ENCODE measurements at regions not wholly inside any gene's neighbourhood (a gene's known extent, or its start where the extent isn't known, plus 50 kb on each side); places are given as distances from the start of the nearest gene placed in this dataset.
A peak's percentile ranks its signal among the peaks of the same experiment; 100 is the strongest.

DNA sequence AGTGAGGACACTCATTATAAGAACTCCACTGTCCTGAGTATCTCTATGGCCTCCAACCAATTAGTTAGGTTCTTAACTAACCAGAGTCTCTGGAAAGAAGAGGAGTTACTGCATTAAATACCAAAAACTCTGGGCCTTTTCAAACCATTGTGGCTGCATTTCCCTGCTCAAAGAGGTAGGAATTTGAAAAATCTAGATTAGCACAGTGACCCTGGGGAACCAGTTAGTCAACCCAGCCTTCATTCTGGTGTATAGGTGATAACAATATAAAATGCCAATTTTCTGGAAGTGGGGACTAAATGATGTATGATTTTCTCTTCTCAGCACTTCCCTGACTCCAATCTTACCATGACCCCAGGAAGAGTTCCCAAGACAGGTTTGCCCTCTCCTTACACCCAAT, 287.8 kb upstream of the SETBP1 start:
- no peaks in the 10 kb centered on the region for H3K27me3 ChIP-seq (ENCODE audit: control insufficient read depth, insufficient read depth, low read length)
- peak in 3 of 5 donors; percentile 19 to 54 (median 31) for DNase-seq
- FAIRE-seq, result no peak
- TF ChIP-seq, protein P1, sequence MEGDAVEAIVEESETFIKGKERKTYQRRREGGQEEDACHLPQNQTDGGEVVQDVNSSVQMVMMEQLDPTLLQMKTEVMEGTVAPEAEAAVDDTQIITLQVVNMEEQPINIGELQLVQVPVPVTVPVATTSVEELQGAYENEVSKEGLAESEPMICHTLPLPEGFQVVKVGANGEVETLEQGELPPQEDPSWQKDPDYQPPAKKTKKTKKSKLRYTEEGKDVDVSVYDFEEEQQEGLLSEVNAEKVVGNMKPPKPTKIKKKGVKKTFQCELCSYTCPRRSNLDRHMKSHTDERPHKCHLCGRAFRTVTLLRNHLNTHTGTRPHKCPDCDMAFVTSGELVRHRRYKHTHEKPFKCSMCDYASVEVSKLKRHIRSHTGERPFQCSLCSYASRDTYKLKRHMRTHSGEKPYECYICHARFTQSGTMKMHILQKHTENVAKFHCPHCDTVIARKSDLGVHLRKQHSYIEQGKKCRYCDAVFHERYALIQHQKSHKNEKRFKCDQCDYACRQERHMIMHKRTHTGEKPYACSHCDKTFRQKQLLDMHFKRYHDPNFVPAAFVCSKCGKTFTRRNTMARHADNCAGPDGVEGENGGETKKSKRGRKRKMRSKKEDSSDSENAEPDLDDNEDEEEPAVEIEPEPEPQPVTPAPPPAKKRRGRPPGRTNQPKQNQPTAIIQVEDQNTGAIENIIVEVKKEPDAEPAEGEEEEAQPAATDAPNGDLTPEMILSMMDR (IDR thresholded peaks at IDR 0.05; ENCODE audit: borderline replicate concordance, extremely low read depth, insufficient read depth), result no peak
- peaks cover 0 to 2% (median 0%) of the 10 kb centered on the region in 3 donors for H3K4me1 ChIP-seq (ENCODE audit: control insufficient read depth in 2 of 3, insufficient read depth in 2 of 3, low read depth in 1 of 3, low read length in 3 of 3)
- no peaks in the 10 kb centered on the region for H3K9me3 ChIP-seq (ENCODE audit: control insufficient read depth in 2 of 3, insufficient read depth in 1 of 3, low read length in 3 of 3)
- intact Hi-C loops (cut with DNase I), result no loop called here
- no peak overlapping the region for H3K9ac ChIP-seq (ENCODE audit: low read length in 3 of 3)
- no peaks in the 10 kb centered on the region for H3K36me3 ChIP-seq (ENCODE audit: control insufficient read depth in 2 of 3, insufficient read depth in 3 of 3, low read length in 3 of 3)
- no peak overlapping the region for H3K4me3 ChIP-seq (ENCODE audit: low read length in 3 of 3)
- H3K27ac ChIP-seq (ENCODE audit: low read depth in 2 of 2, low read length in 2 of 2), result peak overlapping the region in 1 of 2 donors; percentile 15

DNA sequence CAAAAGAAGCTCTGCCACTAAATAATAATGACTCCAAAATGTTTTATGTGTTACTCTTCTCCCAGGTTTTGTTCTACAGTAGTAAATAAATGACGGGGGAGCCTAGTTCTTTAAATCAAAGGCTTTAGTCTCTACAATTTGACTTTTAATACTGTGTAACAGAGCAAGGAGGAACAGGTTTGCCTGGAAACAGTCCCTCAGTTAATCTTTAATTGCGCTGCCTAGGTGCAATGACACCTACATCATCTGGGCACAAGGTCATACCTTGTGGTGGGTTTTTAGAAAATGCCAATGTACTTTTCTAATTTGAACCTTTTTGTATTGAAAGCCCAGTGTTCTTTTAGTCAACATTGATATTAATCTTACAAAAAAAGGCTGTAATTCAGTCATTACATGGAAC, 287.3 kb upstream of the SETBP1 start:
- intact Hi-C loops (cut with DNase I), result no loop called here
- peak in 3 of 5 donors; percentile 27 to 75 (median 65) for DNase-seq

DNA sequence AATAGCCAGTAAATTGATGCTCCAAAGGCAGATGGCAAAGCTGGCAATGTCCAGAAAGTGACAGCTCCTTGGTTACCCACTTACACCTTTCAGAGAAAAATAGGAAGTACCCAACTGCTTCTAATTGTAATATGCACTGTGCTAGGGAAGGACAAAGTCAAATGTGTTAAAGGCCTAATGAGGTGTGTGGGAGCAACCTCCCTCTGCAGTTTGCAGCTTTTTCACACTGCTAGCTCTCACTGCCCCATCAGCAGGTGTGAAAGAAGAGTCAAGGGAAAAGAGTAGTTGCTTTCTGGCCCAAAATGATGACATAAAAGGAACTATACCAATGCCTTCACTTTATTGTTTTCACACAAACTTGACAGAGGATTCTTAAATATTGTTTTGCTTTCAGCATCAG, 284.1 kb upstream of the SETBP1 start:
- Histone ChIP-seq H3K27me3 (ENCODE audit: control insufficient read depth, insufficient read depth, low read length) (no peaks in the 10 kb centered on the region), H3K9me3 (ENCODE audit: control insufficient read depth in 2 of 3, insufficient read depth in 1 of 3, low read length in 3 of 3) (no peaks in the 10 kb centered on the region), H3K4me3 (ENCODE audit: low read length in 3 of 3) (no peak overlapping the region), H3K36me3 (ENCODE audit: control insufficient read depth in 2 of 3, insufficient read depth in 3 of 3, low read length in 3 of 3) (no peaks in the 10 kb centered on the region), H3K4me1 (ENCODE audit: control insufficient read depth in 2 of 3, insufficient read depth in 2 of 3, low read depth in 1 of 3, low read length in 3 of 3) (no peaks in the 10 kb centered on the region), H3K9ac (ENCODE audit: low read length in 3 of 3) (no peak overlapping the region), H3K27ac (ENCODE audit: low read depth in 2 of 2, low read length in 2 of 2) (no peak overlapping the region)
- FAIRE-seq, result no peak
- peak in 1 of 5 donors; percentile 5 for DNase-seq
- intact Hi-C loops (cut with DNase I), result no loop called here
- TF ChIP-seq, protein P1 (IDR thresholded peaks at IDR 0.05; ENCODE audit: borderline replicate concordance, extremely low read depth, insufficient read depth), result no peak

More for the DNA sequence above, 287.3 kb upstream of the SETBP1 start:
- no peaks in the 10 kb centered on the region for H3K27me3 ChIP-seq (ENCODE audit: control insufficient read depth, insufficient read depth, low read length)
- H3K4me1 ChIP-seq (ENCODE audit: control insufficient read depth in 2 of 3, insufficient read depth in 2 of 3, low read depth in 1 of 3, low read length in 3 of 3), result peaks cover 0 to 2% (median 0%) of the 10 kb centered on the region in 3 donors
- H3K27ac ChIP-seq (ENCODE audit: low read depth in 2 of 2, low read length in 2 of 2), result peak overlapping the region in 1 of 2 donors; percentile 24
- H3K9me3 ChIP-seq (ENCODE audit: control insufficient read depth in 2 of 3, insufficient read depth in 1 of 3, low read length in 3 of 3), result no peaks in the 10 kb centered on the region
- peak; percentile 91 for FAIRE-seq
- H3K9ac ChIP-seq (ENCODE audit: low read length in 3 of 3), result no peak overlapping the region
- TF ChIP-seq, protein P1 (IDR thresholded peaks at IDR 0.05; ENCODE audit: borderline replicate concordance, extremely low read depth, insufficient read depth), result no peak
- no peak overlapping the region for H3K4me3 ChIP-seq (ENCODE audit: low read length in 3 of 3)
- H3K36me3 ChIP-seq (ENCODE audit: control insufficient read depth in 2 of 3, insufficient read depth in 3 of 3, low read length in 3 of 3), result no peaks in the 10 kb centered on the region

DNA sequence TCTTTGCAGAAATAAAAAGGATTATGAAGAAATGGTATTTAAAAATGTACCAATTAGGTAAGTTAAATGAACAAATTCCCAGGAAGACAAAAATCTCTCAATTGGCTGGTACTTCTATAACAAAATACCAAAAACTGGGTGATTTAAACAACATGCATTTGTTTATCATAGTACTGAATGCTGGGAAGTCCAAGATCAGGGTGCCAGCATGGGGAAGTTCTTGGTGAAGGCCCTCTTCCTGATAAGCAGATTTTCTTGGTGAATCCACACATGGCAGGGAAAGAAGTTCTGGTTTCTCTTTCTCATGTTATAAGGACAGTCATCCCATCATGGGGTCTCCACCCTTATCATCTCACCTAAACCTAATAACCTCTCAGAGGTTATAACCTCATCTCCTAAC, 271.6 kb upstream of the SETBP1 start:
- no peak overlapping the region for H3K4me3 ChIP-seq (ENCODE audit: low read length in 3 of 3)
- H3K9me3 ChIP-seq (ENCODE audit: control insufficient read depth in 2 of 3, insufficient read depth in 1 of 3, low read length in 3 of 3), result no peaks in the 10 kb centered on the region
- intact Hi-C loops (cut with DNase I), result no loop called here
- FAIRE-seq (no peak), DNase-seq (no peak)
- H3K27ac ChIP-seq (ENCODE audit: low read depth in 2 of 2, low read length in 2 of 2), result no peak overlapping the region
- no peak overlapping the region for H3K9ac ChIP-seq (ENCODE audit: low read length in 3 of 3)
- no peaks in the 10 kb centered on the region for H3K36me3 ChIP-seq (ENCODE audit: control insufficient read depth in 2 of 3, insufficient read depth in 3 of 3, low read length in 3 of 3)
- TF ChIP-seq, protein P1 (IDR thresholded peaks at IDR 0.05; ENCODE audit: borderline replicate concordance, extremely low read depth, insufficient read depth), result no peak
- H3K27me3 ChIP-seq (ENCODE audit: control insufficient read depth, insufficient read depth, low read length), result no peaks in the 10 kb centered on the region
- no peaks in the 10 kb centered on the region for H3K4me1 ChIP-seq (ENCODE audit: control insufficient read depth in 2 of 3, insufficient read depth in 2 of 3, low read depth in 1 of 3, low read length in 3 of 3)

Measured in kidney (tissue), 13 donors.